ENCODE measurements at regions not wholly inside any gene's neighbourhood (a gene's known extent, or its start where the extent isn't known, plus 50 kb on each side); places are given as distances from the start of the nearest gene placed in this dataset.

GRCh38 chr4:180913750-180914149, 1329.5 kb upstream of the TENM3 start:
- no peak overlapping the region for H3K9ac ChIP-seq (ENCODE audit: low read depth, low read length)
- no peak overlapping the region for H3K14ac ChIP-seq (replicated peaks; ENCODE audit: low read depth, low read length)

More at GRCh38 chr4:180913750-180914149, 1329.5 kb upstream of the TENM3 start:
- Histone ChIP-seq H4K8ac (ENCODE audit: low read depth in 2 of 2, low read length in 2 of 2) (no peak overlapping the region), H2AK9ac (replicated peaks; ENCODE audit: low read depth, low read length, poor library complexity) (no peak overlapping the region), H3K9me3 (ENCODE audit: control insufficient read depth, insufficient read depth, low read length) (no peaks in the 10 kb centered on the region), H2BK15ac (ENCODE audit: low read depth, low read length) (no peak overlapping the region), H3K79me1 (ENCODE audit: low read depth in 1 of 2, low read length in 2 of 2) (no peaks in the 10 kb centered on the region), H3K27ac (ENCODE audit: insufficient read depth, low read length) (no peak overlapping the region), H3K4me1 (ENCODE audit: control insufficient read depth, insufficient read depth, low read length) (no peaks in the 10 kb centered on the region), H3K23ac (ENCODE audit: low read depth, low read length) (no peak overlapping the region), H3K4ac (ENCODE audit: low read depth, low read length) (no peak overlapping the region), H2BK120ac (ENCODE audit: low read depth, low read length) (no peak overlapping the region), H4K5ac (ENCODE audit: low read depth, low read length) (no peak overlapping the region), H2BK5ac (ENCODE audit: low read depth, low read length, poor library complexity, severe bottlenecking) (no peak overlapping the region), H2AK5ac (ENCODE audit: low read depth, low read length) (no peak overlapping the region), H3K27me3 (ENCODE audit: control insufficient read depth, insufficient read depth, low read length) (no peaks in the 10 kb centered on the region), H3K56ac (ENCODE audit: extremely low read depth, insufficient read depth, low read length) (no peak overlapping the region), H4K20me1 (ENCODE audit: insufficient read depth, low read length) (no peaks in the 10 kb centered on the region), H3K4me3 (ENCODE audit: insufficient read depth, low read depth, low read length) (no peak overlapping the region), H4K91ac (ENCODE audit: insufficient read depth, low read depth, low read length) (no peak overlapping the region), H3K18ac (ENCODE audit: low read depth, low read length) (no peak overlapping the region), H2BK20ac (ENCODE audit: low read depth, low read length) (no peak overlapping the region), H3K4me2 (ENCODE audit: low read depth, low read length) (no peak overlapping the region), H2AFZ (replicated peaks; ENCODE audit: low read length, poor library complexity) (no peak overlapping the region), H3K36me3 (ENCODE audit: control insufficient read depth, insufficient read depth, low read length) (no peaks in the 10 kb centered on the region), H3K9me1 (ENCODE audit: insufficient read depth, low read length) (no peaks in the 10 kb centered on the region)
- TF ChIP-seq CHD1 (IDR thresholded peaks at IDR 0.05; ENCODE audit: low read depth, low read length) (no peak), RAD21 (IDR thresholded peaks at IDR 0.05; ENCODE audit: low read length) (no peak), MAZ (IDR thresholded peaks at IDR 0.05; ENCODE audit: borderline replicate concordance, low read depth, low read length) (no peak)
- WGBS, 2 experiments (ENCODE audit: extremely low coverage in 2 of 2, insufficient read length in 1 of 2) = no CpG with 5 or more reads among the region's 1 CpG
- ChIA-PET POLR2A (ENCODE audit: unreplicated experiment) (no interaction called here), CTCF (no interaction called here)
- intact Hi-C loops (cut with micrococcal nuclease) (no loop called here), dilution Hi-C loops (cut with HindIII; ENCODE audit: low sequenced_read_pairs, unreplicated experiment) (no loop called here), in situ Hi-C loops (cut with MboI; ENCODE audit: low sequenced_read_pairs) (no loop called here)
- ATAC-seq (ENCODE audit: low read depth) = peak; percentile 65
- DNase-seq = peak; percentile 72
- no TSS peak for BruUV-seq (replicated peaks)

Measured in IMR-90 (cell line).